ENCODE measurements at regions not wholly inside any gene's neighbourhood (a gene's known extent, or its start where the extent isn't known, plus 50 kb on each side); places are given as distances from the start of the nearest gene placed in this dataset.
"Not testable (repeated sequence)": the region's sequence is repeated elsewhere in the genome, so short reads cannot be mapped to it uniquely, and the experiment has no call there.

DNA sequence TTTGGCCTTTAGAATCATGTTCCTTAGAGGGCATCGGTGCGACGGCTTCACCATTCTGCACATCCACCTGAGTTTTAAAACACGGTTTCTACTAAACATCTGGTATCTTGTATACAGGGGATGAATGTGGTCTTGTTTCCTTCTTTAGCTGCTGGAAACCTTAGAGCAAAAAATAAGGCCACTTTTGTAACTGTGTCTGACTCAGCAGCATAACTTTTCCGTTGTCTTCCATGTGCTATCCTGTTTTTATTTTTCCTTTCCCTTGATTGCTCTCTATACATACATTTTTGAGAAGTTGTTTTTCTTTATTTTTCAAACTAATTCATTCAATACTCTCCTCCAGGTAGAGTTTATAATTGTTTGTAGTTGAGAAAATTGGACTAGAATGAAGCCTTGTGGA, 108.8 kb upstream of the PCED1B start:
- no peaks in the 10 kb centered on the region for H3K36me3 ChIP-seq (ENCODE audit: insufficient read depth, low read length)
- H3K4me3 Mint-ChIP-seq = no peak overlapping the region
- no peaks in the 10 kb centered on the region for H3K9me3 ChIP-seq (ENCODE audit: control insufficient read depth in 1 of 2, low read length in 2 of 2)
- DNase-seq = no peak
- peaks cover 32 to 35% of the 10 kb centered on the region in 2 donors for H3K27me3 Mint-ChIP-seq
- no peak overlapping the region for H3K4me3 ChIP-seq (ENCODE audit: low read length in 2 of 2)
- POLR2A ChIA-PET (ENCODE audit: partially characterized antibody) = no interaction called here
- H3K4me1 ChIP-seq (ENCODE audit: insufficient read depth, low read length) = no peaks in the 10 kb centered on the region
- H3K27ac ChIP-seq (ENCODE audit: low read depth, low read length) = no peak overlapping the region
- intact Hi-C loops (cut with micrococcal nuclease) = no loop called here
- no peaks in the 10 kb centered on the region for H3K27me3 ChIP-seq (ENCODE audit: insufficient read depth, low read length)
- no peaks in the 10 kb centered on the region for H3K4me1 Mint-ChIP-seq
- H3K27ac Mint-ChIP-seq = peak overlapping the region in 1 of 7 donors; percentile 24
- no peaks in the 10 kb centered on the region for H3K36me3 Mint-ChIP-seq
- H3K9me3 Mint-ChIP-seq = peaks cover 0 to 13% (median 5%) of the 10 kb centered on the region in 8 donors
- CTCF ChIA-PET (ENCODE audit: partially characterized antibody) = no interaction called here

DNA sequence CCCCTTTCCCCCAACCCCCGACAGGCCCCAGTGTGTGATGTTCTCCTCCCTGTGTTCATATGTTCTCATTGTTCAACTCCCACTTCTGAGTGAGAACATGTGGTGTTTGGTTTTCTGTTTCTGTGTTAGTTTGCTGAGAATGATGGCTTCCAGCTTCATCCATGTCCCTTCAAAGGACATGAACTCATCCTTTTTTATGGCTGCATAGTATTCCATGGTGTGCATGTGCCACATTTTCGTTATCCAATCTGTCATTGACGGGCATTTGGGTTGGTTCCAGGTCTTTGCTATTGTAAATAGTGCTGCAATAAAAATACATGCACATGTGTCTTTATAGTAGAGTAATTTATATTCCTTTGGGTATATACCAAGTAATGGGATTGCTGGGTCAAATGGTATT, 105.5 kb upstream of the PCED1B start:
- H3K27me3 Mint-ChIP-seq = peaks cover 26 to 44% of the 10 kb centered on the region in 2 donors
- intact Hi-C loops (cut with micrococcal nuclease); H3K36me3 Mint-ChIP-seq; CTCF ChIA-PET (ENCODE audit: partially characterized antibody); H3K4me1 ChIP-seq (ENCODE audit: insufficient read depth, low read length); H3K27me3 ChIP-seq (ENCODE audit: insufficient read depth, low read length); DNase-seq; H3K36me3 ChIP-seq (ENCODE audit: insufficient read depth, low read length); H3K4me1 Mint-ChIP-seq; H3K4me3 Mint-ChIP-seq; H3K27ac Mint-ChIP-seq; H3K27ac ChIP-seq (ENCODE audit: low read depth, low read length); POLR2A ChIA-PET (ENCODE audit: partially characterized antibody); H3K4me3 ChIP-seq (ENCODE audit: low read length in 2 of 2); H3K9me3 ChIP-seq (ENCODE audit: control insufficient read depth in 1 of 2, low read length in 2 of 2): not testable (repeated sequence)
- peaks cover 0 to 19% (median 6%) of the 10 kb centered on the region in 8 donors for H3K9me3 Mint-ChIP-seq

DNA sequence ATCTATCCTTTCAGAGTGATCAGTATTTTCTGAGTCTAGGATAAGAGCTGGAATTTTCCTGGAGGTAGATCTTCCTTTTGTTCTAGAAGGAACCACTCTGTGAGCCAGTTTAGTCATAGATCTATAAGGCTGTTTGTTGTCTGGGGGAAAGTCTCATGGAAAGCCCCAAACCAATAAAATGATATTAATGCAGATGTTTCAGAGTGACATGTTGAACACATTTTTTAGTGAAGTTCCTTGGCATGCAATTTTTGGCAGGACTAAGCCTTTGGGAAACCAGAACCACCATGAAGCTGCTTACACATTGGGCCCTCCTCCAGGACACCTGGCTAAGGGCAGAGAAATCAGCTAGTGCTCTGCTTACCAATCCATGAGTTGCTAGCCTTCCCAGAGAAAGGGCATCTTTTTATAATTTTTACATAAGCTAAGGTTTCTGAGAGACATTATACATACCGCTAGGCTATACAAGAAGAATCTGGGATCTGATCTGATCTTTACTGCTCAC, 101.5 kb upstream of the PCED1B start:
- Mint-ChIP-seq H3K4me1 (no peaks in the 10 kb centered on the region), H3K27me3 (peaks cover 19 to 38% of the 10 kb centered on the region in 2 donors), H3K27ac (no peak overlapping the region), H3K4me3 (no peak overlapping the region), H3K36me3 (no peaks in the 10 kb centered on the region), H3K9me3 (peaks cover 0 to 19% (median 5%) of the 10 kb centered on the region in 8 donors)
- no peaks in the 10 kb centered on the region for H3K9me3 ChIP-seq (ENCODE audit: control insufficient read depth in 1 of 2, low read length in 2 of 2)
- H3K4me3 ChIP-seq (ENCODE audit: low read length in 2 of 2) = no peak overlapping the region
- no peaks in the 10 kb centered on the region for H3K4me1 ChIP-seq (ENCODE audit: insufficient read depth, low read length)
- intact Hi-C loops (cut with micrococcal nuclease) = no loop called here
- no peak for DNase-seq
- ChIA-PET CTCF (ENCODE audit: partially characterized antibody) (no interaction called here), POLR2A (ENCODE audit: partially characterized antibody) (no interaction called here)
- no peaks in the 10 kb centered on the region for H3K36me3 ChIP-seq (ENCODE audit: insufficient read depth, low read length)
- H3K27me3 ChIP-seq (ENCODE audit: insufficient read depth, low read length) = no peaks in the 10 kb centered on the region
- H3K27ac ChIP-seq (ENCODE audit: low read depth, low read length) = no peak overlapping the region

DNA sequence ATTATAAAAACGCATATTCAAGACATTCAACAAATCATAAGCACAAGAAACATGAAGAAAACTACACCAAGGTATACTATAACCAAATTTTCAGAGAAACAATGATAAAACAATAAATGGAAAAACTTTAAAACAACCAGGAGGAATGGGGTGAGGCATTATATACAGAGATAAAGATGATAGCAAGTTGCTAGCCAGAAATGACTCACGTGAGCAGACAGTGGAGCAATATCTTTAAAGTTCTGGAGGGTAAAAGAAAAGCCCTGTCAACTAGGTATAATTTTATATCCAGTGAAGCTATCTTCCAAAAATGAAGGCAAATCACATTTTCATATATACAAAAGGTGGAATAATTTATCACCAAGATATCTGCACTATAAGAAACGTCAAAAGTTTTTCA, 97.8 kb upstream of the PCED1B start:
- Histone ChIP-seq H3K4me3 (ENCODE audit: low read length in 2 of 2) (no peak overlapping the region), H3K36me3 (ENCODE audit: insufficient read depth, low read length) (no peaks in the 10 kb centered on the region), H3K4me1 (ENCODE audit: insufficient read depth, low read length) (peaks cover 9% of the 10 kb centered on the region), H3K9me3 (ENCODE audit: control insufficient read depth in 1 of 2, low read length in 2 of 2) (no peaks in the 10 kb centered on the region), H3K27me3 (ENCODE audit: insufficient read depth, low read length) (peaks cover 4% of the 10 kb centered on the region), H3K27ac (ENCODE audit: low read depth, low read length) (no peak overlapping the region)
- H3K27me3 Mint-ChIP-seq = peaks cover 18 to 26% of the 10 kb centered on the region in 2 donors
- no peak overlapping the region for H3K27ac Mint-ChIP-seq
- H3K4me1 Mint-ChIP-seq = peaks cover 0 to 7% (median 3%) of the 10 kb centered on the region in 4 donors
- ChIA-PET CTCF (ENCODE audit: partially characterized antibody) (interaction anchor here (1.1 kb wide), 1 partner anchor 23 kb away, joined by 3 read pairs; no protein-coding TSS in a partner anchor), POLR2A (ENCODE audit: partially characterized antibody) (no interaction called here)
- intact Hi-C loops (cut with micrococcal nuclease) = no loop called here
- no peak for DNase-seq
- no peaks in the 10 kb centered on the region for H3K36me3 Mint-ChIP-seq
- peaks cover 0 to 2% (median 0%) of the 10 kb centered on the region in 8 donors for H3K9me3 Mint-ChIP-seq
- no peak overlapping the region for H3K4me3 Mint-ChIP-seq

DNA sequence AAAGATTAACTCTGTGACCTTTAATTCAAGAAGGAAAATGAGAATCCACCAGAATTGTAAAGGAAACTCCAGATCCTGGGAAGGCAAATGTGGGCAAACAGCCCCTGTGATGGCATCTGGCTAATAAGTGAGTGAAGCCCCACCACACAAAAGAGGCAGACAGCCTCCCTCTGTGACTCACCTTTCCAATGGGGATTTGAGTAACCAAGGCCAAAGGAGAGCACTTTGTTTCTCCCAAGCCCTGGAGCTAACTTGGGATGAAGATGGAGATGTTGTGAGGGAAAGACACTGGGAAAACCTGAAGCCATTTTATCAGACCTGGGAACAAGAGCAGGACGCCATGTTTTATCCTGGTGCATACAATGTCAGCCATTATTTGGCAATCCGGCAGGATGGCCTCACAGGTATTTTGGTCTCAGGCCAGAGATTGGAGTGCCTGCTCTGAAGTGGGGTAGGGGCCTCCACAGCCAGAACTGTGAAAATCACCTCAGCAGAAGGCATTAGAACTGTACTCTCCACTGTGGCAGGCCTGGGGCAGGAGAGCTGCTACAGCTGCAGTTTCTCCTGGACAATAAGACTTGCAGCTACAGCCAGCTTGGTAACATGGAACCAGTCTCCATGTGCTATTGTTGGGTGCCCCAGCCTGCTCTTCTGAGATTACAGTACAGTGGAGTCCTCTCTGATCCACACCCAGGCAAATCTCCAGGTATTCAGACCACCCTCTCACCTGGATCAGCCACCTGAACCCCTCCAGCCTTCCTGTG, 96.6 kb upstream of the PCED1B start:
- peaks cover 9% of the 10 kb centered on the region for H3K4me1 ChIP-seq (ENCODE audit: insufficient read depth, low read length)
- H3K36me3 ChIP-seq (ENCODE audit: insufficient read depth, low read length) = no peaks in the 10 kb centered on the region
- H3K36me3 Mint-ChIP-seq = no peaks in the 10 kb centered on the region
- ChIA-PET POLR2A (ENCODE audit: partially characterized antibody) (no interaction called here), CTCF (ENCODE audit: partially characterized antibody) (interaction anchor here (0.8 to 1.1 kb wide), 4 partner anchors 16 to 858 kb away, joined by 3 read pairs; no protein-coding TSS in a partner anchor)
- no peak overlapping the region for H3K27ac ChIP-seq (ENCODE audit: low read depth, low read length)
- H3K9me3 ChIP-seq (ENCODE audit: control insufficient read depth in 1 of 2, low read length in 2 of 2) = no peaks in the 10 kb centered on the region
- H3K27me3 Mint-ChIP-seq = peaks cover 24 to 30% of the 10 kb centered on the region in 2 donors
- peaks cover 4% of the 10 kb centered on the region for H3K27me3 ChIP-seq (ENCODE audit: insufficient read depth, low read length)
- no peak overlapping the region for H3K4me3 ChIP-seq (ENCODE audit: low read length in 2 of 2)
- intact Hi-C loops (cut with micrococcal nuclease) = no loop called here
- DNase-seq = no peak
- H3K27ac Mint-ChIP-seq = peak overlapping the region in 1 of 7 donors; percentile 44
- peaks cover 0 to 7% (median 3%) of the 10 kb centered on the region in 4 donors for H3K4me1 Mint-ChIP-seq
- no peak overlapping the region for H3K4me3 Mint-ChIP-seq
- H3K9me3 Mint-ChIP-seq = peaks cover 0 to 8% (median 2%) of the 10 kb centered on the region in 8 donors

DNA sequence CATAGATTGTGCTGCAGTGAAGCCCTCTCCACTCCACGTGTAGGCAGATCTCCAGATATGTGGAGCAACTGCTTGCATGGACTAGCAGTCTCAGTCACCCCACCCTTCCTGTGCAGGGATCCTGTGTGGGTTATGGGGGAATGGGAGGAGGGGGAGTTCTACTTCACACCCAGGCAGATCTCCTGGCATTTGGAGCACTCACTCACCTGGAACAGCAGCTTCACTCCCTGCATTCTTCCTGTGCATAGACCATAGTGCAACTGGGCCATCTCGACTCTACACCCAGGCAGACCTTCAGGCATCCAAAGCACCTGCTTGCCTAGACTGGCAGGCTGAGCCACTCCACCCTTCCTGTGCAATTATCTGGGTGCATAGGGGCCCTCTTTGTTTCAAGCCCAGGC, 96.0 kb upstream of the PCED1B start:
- intact Hi-C loops (cut with micrococcal nuclease) = no loop called here
- H3K4me1 ChIP-seq (ENCODE audit: insufficient read depth, low read length) = peaks cover 9% of the 10 kb centered on the region
- ChIA-PET POLR2A (ENCODE audit: partially characterized antibody) (no interaction called here), CTCF (ENCODE audit: partially characterized antibody) (interaction anchor here (0.6 to 1.7 kb wide), 8 partner anchors 17 to 912 kb away, joined by 3 to 5 read pairs (median 3); no protein-coding TSS in a partner anchor)
- peaks cover 4% of the 10 kb centered on the region for H3K27me3 ChIP-seq (ENCODE audit: insufficient read depth, low read length)
- peaks cover 0 to 7% (median 3%) of the 10 kb centered on the region in 4 donors for H3K4me1 Mint-ChIP-seq
- H3K27ac Mint-ChIP-seq = no peak overlapping the region
- no peak overlapping the region for H3K27ac ChIP-seq (ENCODE audit: low read depth, low read length)
- no peaks in the 10 kb centered on the region for H3K36me3 Mint-ChIP-seq
- H3K9me3 ChIP-seq (ENCODE audit: control insufficient read depth in 1 of 2, low read length in 2 of 2) = no peaks in the 10 kb centered on the region
- no peaks in the 10 kb centered on the region for H3K36me3 ChIP-seq (ENCODE audit: insufficient read depth, low read length)
- H3K27me3 Mint-ChIP-seq = peaks cover 26 to 34% of the 10 kb centered on the region in 2 donors
- peak in 1 of 5 donors; percentile 2 for DNase-seq
- H3K9me3 Mint-ChIP-seq = peaks cover 0 to 10% (median 6%) of the 10 kb centered on the region in 8 donors
- H3K4me3 Mint-ChIP-seq = no peak overlapping the region
- no peak overlapping the region for H3K4me3 ChIP-seq (ENCODE audit: low read length in 2 of 2)

DNA sequence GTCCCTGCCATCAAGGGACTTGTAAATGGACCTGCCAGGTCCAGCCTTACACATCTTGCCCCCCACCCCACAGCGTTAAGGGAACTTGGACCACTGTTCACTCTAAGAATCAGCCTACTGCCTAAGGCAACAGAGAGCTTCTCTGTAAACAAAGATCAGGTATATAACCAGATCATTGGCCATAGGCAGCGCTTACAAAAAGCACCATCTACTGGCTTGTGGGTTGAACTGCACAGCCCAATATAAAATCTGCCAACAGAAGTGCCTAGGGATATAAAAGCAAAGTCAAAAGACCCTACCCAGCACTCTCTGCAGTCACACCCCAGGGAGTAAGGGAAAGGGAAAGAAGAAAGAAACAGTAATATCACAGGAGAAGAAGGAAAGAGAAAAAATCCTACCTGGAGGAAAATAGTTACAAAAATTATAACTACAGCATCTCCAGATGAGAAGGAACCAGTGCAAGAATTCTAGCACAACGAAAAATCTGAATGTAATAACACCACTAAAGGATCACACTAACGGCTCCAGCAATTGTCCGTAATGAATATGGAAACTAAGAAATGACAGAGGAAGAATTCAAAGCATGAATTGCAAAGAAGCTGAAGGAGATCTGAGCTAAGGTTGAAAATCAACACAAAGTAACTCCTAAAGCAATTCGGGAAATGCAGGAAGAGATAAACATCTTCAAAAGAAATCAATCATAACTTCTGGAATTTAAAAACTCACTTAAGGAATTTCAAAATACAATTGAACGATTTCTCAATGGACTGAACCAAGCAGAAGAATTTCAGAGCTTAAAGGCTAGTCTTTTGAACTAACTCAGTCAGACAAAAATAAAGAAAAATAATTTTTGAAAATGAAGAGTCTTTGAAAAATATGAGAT, 95.2 kb upstream of the PCED1B start:
- H3K27me3 ChIP-seq (ENCODE audit: insufficient read depth, low read length) = peaks cover 4% of the 10 kb centered on the region
- peak overlapping the region in 1 of 8 donors; percentile 20 for H3K4me3 Mint-ChIP-seq
- CTCF ChIA-PET (ENCODE audit: partially characterized antibody) = interaction anchor here (0.6 to 2.0 kb wide), 10 partner anchors 17 to 913 kb away, joined by 3 to 8 read pairs (median 3); no protein-coding TSS in a partner anchor
- H3K9me3 ChIP-seq (ENCODE audit: control insufficient read depth in 1 of 2, low read length in 2 of 2) = no peaks in the 10 kb centered on the region
- H3K4me3 ChIP-seq (ENCODE audit: low read length in 2 of 2) = no peak overlapping the region
- peaks cover 0 to 7% (median 3%) of the 10 kb centered on the region in 4 donors for H3K4me1 Mint-ChIP-seq
- H3K9me3 Mint-ChIP-seq = peaks cover 0 to 12% (median 7%) of the 10 kb centered on the region in 8 donors
- H3K4me1 ChIP-seq (ENCODE audit: insufficient read depth, low read length) = peaks cover 9% of the 10 kb centered on the region
- no peak overlapping the region for H3K27ac ChIP-seq (ENCODE audit: low read depth, low read length)
- H3K36me3 Mint-ChIP-seq = no peaks in the 10 kb centered on the region
- POLR2A ChIA-PET (ENCODE audit: partially characterized antibody) = no interaction called here
- peak; percentile 21 to 37 (median 26) for DNase-seq
- no peaks in the 10 kb centered on the region for H3K36me3 ChIP-seq (ENCODE audit: insufficient read depth, low read length)
- intact Hi-C loops (cut with micrococcal nuclease) = loop anchor here (1.0 kb wide), 1 partner anchor 859 kb away; no protein-coding TSS in a partner anchor
- H3K27ac Mint-ChIP-seq = no peak overlapping the region
- H3K27me3 Mint-ChIP-seq = peaks cover 26 to 34% of the 10 kb centered on the region in 2 donors

Data from CD4-positive, alpha-beta memory T cell (primary cell).